Hindlimb muscle (tissue), 1 donor: ENCODE measurements at regions not wholly inside any gene's neighbourhood (a gene's known extent, or its start where the extent isn't known, plus 50 kb on each side); places are given as distances from the start of the nearest gene placed in this dataset.
"Not testable (repeated sequence)": the region's sequence is repeated elsewhere in the genome, so short reads cannot be mapped to it uniquely, and the experiment has no call there.

Experiments used
- DNase-seq: peaks from one replicate; pipeline ENCODE4 v3.0.0-alpha.2; 2013

- DNase-seq: no peak
Measured at GRCh38 chr2:175829741-175830140, 172.3 kb downstream of the LNPK start.

- no peak for DNase-seq
Measured at GRCh38 chr2:175827856-175828255, 174.2 kb downstream of the LNPK start.

- no peak for DNase-seq
Measured at GRCh38 chr2:175824243-175824642, 177.8 kb downstream of the LNPK start.

GRCh38 chr2:175823707-175824073 lies 178.4 kb downstream of the LNPK start:
- no peak for DNase-seq

- no peak for DNase-seq
Measured at GRCh38 chr2:175823002-175823706, 178.9 kb downstream of the LNPK start.

- DNase-seq: no peak
Measured at GRCh38 chr2:175817221-175817620, 184.8 kb downstream of the LNPK start.

- DNase-seq: no peak
Measured at GRCh38 chr2:175815537-175815936, 186.5 kb downstream of the LNPK start.

GRCh38 chr2:175811971-175812370 lies 190.1 kb downstream of the LNPK start:
- no peak for DNase-seq

- DNase-seq: no peak
Measured at GRCh38 chr2:175808858-175809257, 193.2 kb downstream of the LNPK start.

- no peak for DNase-seq
Measured at GRCh38 chr2:175808078-175808477, 194.0 kb downstream of the LNPK start.

- DNase-seq: no peak
Measured at GRCh38 chr2:175807031-175807873, 194.8 kb downstream of the LNPK start.

GRCh38 chr2:175806570-175806969 lies 195.5 kb downstream of the LNPK start:
- no peak for DNase-seq

GRCh38 chr2:175806125-175806490 lies 196.0 kb downstream of the LNPK start:
- DNase-seq: no peak

GRCh38 chr2:175805442-175806124 lies 196.5 kb downstream of the LNPK start:
- DNase-seq: no peak

GRCh38 chr2:175804122-175804521 lies 197.9 kb downstream of the LNPK start:
- no peak for DNase-seq

GRCh38 chr2:175796422-175796821 lies 205.6 kb downstream of the LNPK start:
- not testable (repeated sequence) for DNase-seq

- DNase-seq: no peak
Measured at GRCh38 chr2:175793648-175794047, 208.4 kb downstream of the LNPK start.

GRCh38 chr2:175792881-175793280 lies 209.2 kb downstream of the LNPK start:
- DNase-seq: peak; percentile 71

GRCh38 chr2:175792199-175792598 lies 209.9 kb downstream of the LNPK start:
- DNase-seq: no peak

GRCh38 chr2:175786471-175787124 lies 215.5 kb downstream of the LNPK start:
- DNase-seq: no peak

- not testable (repeated sequence) for DNase-seq
Measured at GRCh38 chr2:175777337-175777736, 224.7 kb downstream of the LNPK start.

- DNase-seq: no peak
Measured at GRCh38 chr2:175769200-175769599, 232.9 kb downstream of the LNPK start.

- DNase-seq: no peak
Measured at GRCh38 chr2:175766880-175767279, 235.2 kb downstream of the LNPK start.
